ENCODE measurements at regions not wholly inside any gene's neighbourhood (a gene's known extent, or its start where the extent isn't known, plus 50 kb on each side); places are given as distances from the start of the nearest gene placed in this dataset.

GRCh38 chrX:147478899-147479298 is 432.8 kb upstream of the FMR1 start:
- Histone ChIP-seq H3K79me2 (replicated peaks; ENCODE audit: insufficient read depth, low read length) (no peaks in the 10 kb centered on the region), H3K9ac (ENCODE audit: low read length) (no peak overlapping the region), H3F3A (ENCODE audit: insufficient read depth, low read length, poor library complexity, severe bottlenecking) (no peaks in the 10 kb centered on the region), H3K9me3 (ENCODE audit: low read length) (no peaks in the 10 kb centered on the region), H3K4me2 (ENCODE audit: low read length) (no peak overlapping the region), H3K27me3 (ENCODE audit: insufficient read depth, low read depth, low read length) (no peaks in the 10 kb centered on the region), H3K27ac (ENCODE audit: low read length) (no peak overlapping the region), H2AFZ (ENCODE audit: low read depth, low read length) (no peak overlapping the region), H3K36me3 (ENCODE audit: insufficient read depth, low read length) (no peaks in the 10 kb centered on the region), H3K4me3 (ENCODE audit: low read length) (no peak overlapping the region), H4K20me1 (ENCODE audit: insufficient read depth) (no peaks in the 10 kb centered on the region), H3K9me2 (ENCODE audit: insufficient read depth, low read length) (no peaks in the 10 kb centered on the region)
- no peak for TF ChIP-seq POLR2AphosphoS5 (IDR thresholded peaks at IDR 0.05)
- no peak for TF ChIP-seq MXI1 (conservative IDR thresholded peaks at IDR 0.05; ENCODE audit: poor library complexity, severe bottlenecking)
- TF ChIP-seq EP300 (conservative IDR thresholded peaks at IDR 0.05; ENCODE audit: poor library complexity, severe bottlenecking): no peak
- TF ChIP-seq REST (IDR thresholded peaks at IDR 0.05; ENCODE audit: borderline replicate concordance): no peak
- no peak for TF ChIP-seq EZH2 (IDR thresholded peaks at IDR 0.05; ENCODE audit: borderline replicate concordance, insufficient read depth, low read length, poor library complexity, severe bottlenecking)
- no peak for TF ChIP-seq CTCF (IDR thresholded peaks at IDR 0.05; ENCODE audit: poor library complexity, severe bottlenecking)
- TF ChIP-seq RAD21 (conservative IDR thresholded peaks at IDR 0.05): no peak
- TF ChIP-seq SMC3 (conservative IDR thresholded peaks at IDR 0.05; ENCODE audit: poor library complexity): no peak
- no peak for TF ChIP-seq TAF1 (IDR thresholded peaks at IDR 0.05; ENCODE audit: low read depth)

- no peaks in the 10 kb centered on the region for H3K36me3 ChIP-seq (ENCODE audit: insufficient read depth, low read length)
- no peaks in the 10 kb centered on the region for H3K27me3 ChIP-seq (ENCODE audit: insufficient read depth, low read depth, low read length)
- no peaks in the 10 kb centered on the region for H4K20me1 ChIP-seq (ENCODE audit: insufficient read depth)
- no peaks in the 10 kb centered on the region for H3K79me2 ChIP-seq (replicated peaks; ENCODE audit: insufficient read depth, low read length)
- no peak overlapping the region for H3K9ac ChIP-seq (ENCODE audit: low read length)
- H3K9me2 ChIP-seq (ENCODE audit: insufficient read depth, low read length): no peaks in the 10 kb centered on the region
- H3F3A ChIP-seq (ENCODE audit: insufficient read depth, low read length, poor library complexity, severe bottlenecking): no peaks in the 10 kb centered on the region
- H2AFZ ChIP-seq (ENCODE audit: low read depth, low read length): no peak overlapping the region
- H3K4me3 ChIP-seq (ENCODE audit: low read length): no peak overlapping the region
- no peak for TF ChIP-seq REST (IDR thresholded peaks at IDR 0.05; ENCODE audit: borderline replicate concordance)
- no peak for TF ChIP-seq POLR2AphosphoS5 (IDR thresholded peaks at IDR 0.05)
- TF ChIP-seq EZH2 (IDR thresholded peaks at IDR 0.05; ENCODE audit: borderline replicate concordance, insufficient read depth, low read length, poor library complexity, severe bottlenecking): no peak
- no peak for TF ChIP-seq TAF1 (IDR thresholded peaks at IDR 0.05; ENCODE audit: low read depth)
- TF ChIP-seq RAD21 (conservative IDR thresholded peaks at IDR 0.05): no peak
- no peak for TF ChIP-seq EP300 (conservative IDR thresholded peaks at IDR 0.05; ENCODE audit: poor library complexity, severe bottlenecking)
- TF ChIP-seq CTCF (IDR thresholded peaks at IDR 0.05; ENCODE audit: poor library complexity, severe bottlenecking): no peak
- no peak for TF ChIP-seq MXI1 (conservative IDR thresholded peaks at IDR 0.05; ENCODE audit: poor library complexity, severe bottlenecking)
- no peak for TF ChIP-seq SMC3 (conservative IDR thresholded peaks at IDR 0.05; ENCODE audit: poor library complexity)
- no peak overlapping the region for H3K27ac ChIP-seq (ENCODE audit: low read length)
- H3K9me3 ChIP-seq (ENCODE audit: low read length): no peaks in the 10 kb centered on the region
- no peak overlapping the region for H3K4me2 ChIP-seq (ENCODE audit: low read length)
Observed at GRCh38 chrX:147485207-147485606, 426.5 kb upstream of the FMR1 start.

Measured in neural cell (in vitro differentiated cells).